ENCODE measurements at regions not wholly inside any gene's neighbourhood (a gene's known extent, or its start where the extent isn't known, plus 50 kb on each side); places are given as distances from the start of the nearest gene placed in this dataset.

- TF ChIP-seq, protein P1, sequence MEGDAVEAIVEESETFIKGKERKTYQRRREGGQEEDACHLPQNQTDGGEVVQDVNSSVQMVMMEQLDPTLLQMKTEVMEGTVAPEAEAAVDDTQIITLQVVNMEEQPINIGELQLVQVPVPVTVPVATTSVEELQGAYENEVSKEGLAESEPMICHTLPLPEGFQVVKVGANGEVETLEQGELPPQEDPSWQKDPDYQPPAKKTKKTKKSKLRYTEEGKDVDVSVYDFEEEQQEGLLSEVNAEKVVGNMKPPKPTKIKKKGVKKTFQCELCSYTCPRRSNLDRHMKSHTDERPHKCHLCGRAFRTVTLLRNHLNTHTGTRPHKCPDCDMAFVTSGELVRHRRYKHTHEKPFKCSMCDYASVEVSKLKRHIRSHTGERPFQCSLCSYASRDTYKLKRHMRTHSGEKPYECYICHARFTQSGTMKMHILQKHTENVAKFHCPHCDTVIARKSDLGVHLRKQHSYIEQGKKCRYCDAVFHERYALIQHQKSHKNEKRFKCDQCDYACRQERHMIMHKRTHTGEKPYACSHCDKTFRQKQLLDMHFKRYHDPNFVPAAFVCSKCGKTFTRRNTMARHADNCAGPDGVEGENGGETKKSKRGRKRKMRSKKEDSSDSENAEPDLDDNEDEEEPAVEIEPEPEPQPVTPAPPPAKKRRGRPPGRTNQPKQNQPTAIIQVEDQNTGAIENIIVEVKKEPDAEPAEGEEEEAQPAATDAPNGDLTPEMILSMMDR (IDR thresholded peaks at IDR 0.05) = no peak
- TF ChIP-seq POLR2A (IDR thresholded peaks at IDR 0.05) = no peak
These were observed 465.7 kb downstream of the NOVA1 start for GRCh38 chr14:26132061-26132645.
